ENCODE measurements at regions not wholly inside any gene's neighbourhood (a gene's known extent, or its start where the extent isn't known, plus 50 kb on each side); places are given as distances from the start of the nearest gene placed in this dataset.

DNA sequence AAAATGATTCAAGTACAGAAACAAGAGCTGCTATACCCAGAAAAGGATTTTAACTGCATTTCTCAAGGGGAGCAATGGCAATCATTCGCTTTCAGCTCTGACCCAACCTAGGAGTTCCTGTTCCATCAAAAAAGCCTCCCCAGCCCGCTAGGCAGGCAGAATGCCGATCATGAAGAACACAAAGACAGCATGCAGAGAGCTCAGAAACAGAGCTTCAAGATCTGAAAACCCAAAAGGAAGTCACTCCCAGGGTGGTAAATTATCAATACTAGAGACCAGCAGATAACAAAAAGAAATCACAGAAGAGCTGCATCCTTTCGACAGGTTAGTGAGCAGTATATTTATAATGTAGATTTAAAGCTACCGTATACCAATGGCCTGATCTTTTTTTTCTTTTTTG is 84.8 kb upstream of the CRIM1 start:
- peaks cover 6% of the 10 kb centered on the region for H3K36me3 Mint-ChIP-seq (ENCODE audit: low read depth)
- no peak overlapping the region for H3K4me3 Mint-ChIP-seq
- TF ChIP-seq, protein P1, sequence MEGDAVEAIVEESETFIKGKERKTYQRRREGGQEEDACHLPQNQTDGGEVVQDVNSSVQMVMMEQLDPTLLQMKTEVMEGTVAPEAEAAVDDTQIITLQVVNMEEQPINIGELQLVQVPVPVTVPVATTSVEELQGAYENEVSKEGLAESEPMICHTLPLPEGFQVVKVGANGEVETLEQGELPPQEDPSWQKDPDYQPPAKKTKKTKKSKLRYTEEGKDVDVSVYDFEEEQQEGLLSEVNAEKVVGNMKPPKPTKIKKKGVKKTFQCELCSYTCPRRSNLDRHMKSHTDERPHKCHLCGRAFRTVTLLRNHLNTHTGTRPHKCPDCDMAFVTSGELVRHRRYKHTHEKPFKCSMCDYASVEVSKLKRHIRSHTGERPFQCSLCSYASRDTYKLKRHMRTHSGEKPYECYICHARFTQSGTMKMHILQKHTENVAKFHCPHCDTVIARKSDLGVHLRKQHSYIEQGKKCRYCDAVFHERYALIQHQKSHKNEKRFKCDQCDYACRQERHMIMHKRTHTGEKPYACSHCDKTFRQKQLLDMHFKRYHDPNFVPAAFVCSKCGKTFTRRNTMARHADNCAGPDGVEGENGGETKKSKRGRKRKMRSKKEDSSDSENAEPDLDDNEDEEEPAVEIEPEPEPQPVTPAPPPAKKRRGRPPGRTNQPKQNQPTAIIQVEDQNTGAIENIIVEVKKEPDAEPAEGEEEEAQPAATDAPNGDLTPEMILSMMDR (IDR thresholded peaks at IDR 0.05; ENCODE audit: unreplicated experiment in 3 of 3), result no peak
- peaks cover 12% of the 10 kb centered on the region for H3K9me3 Mint-ChIP-seq
- no peaks in the 10 kb centered on the region for H3K4me1 Mint-ChIP-seq
- no peak overlapping the region for H3K27ac Mint-ChIP-seq
- peaks cover 4% of the 10 kb centered on the region for H3K27me3 Mint-ChIP-seq (ENCODE audit: low read depth)

DNA sequence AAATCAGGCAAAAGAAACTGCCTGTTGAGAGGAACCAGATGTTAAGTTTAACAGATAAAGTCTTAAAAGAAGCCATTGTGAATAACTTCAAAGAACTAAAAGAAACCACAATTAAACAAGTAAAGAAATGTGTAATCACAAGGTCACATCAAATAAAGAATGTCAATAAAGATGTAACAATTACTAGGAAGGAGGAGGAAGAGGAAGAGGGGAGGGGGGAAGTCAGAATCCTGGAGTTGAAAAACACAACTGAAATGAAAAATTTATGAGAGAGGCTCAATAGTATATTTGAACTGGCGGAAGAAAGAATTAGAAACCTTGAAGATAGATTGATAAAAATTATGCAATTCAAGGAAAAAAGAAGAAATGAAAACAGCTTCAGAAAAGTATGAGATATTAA is 88.4 kb upstream of the CRIM1 start:
- Mint-ChIP-seq H3K4me3 (no peak overlapping the region), H3K27me3 (ENCODE audit: low read depth) (peaks cover 4% of the 10 kb centered on the region), H3K4me1 (no peaks in the 10 kb centered on the region), H3K27ac (no peak overlapping the region), H3K9me3 (peaks cover 12% of the 10 kb centered on the region), H3K36me3 (ENCODE audit: low read depth) (peaks cover 6% of the 10 kb centered on the region)
- TF ChIP-seq, protein P1 (IDR thresholded peaks at IDR 0.05; ENCODE audit: unreplicated experiment in 3 of 3), result no peak

DNA sequence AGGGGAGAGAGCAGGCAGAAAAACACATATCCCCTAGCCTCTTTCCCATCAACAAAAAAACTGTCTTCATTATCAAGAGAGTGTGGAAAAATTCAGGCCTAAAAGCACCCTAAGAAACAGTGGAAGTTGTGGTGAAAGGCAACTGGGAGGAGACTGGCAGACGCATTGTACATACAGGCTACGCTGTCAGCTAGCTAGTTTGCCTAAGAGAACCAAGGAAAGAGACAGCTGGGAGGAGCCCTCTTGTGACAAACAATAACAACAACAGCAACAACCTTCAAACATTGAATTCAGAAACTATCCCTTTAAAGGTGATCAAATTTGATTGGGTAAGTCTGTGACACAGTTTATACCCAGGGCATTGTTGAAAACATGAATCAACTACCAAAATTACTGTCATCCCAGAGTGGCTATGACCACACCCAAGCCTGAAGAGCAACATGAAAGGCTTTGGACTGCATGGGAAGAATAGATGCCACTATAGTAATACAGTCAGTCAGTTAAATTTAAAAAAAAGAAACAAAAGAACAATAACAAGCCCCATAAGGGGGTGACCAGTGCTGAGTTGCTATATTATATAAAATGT is 88.9 kb upstream of the CRIM1 start:
- Mint-ChIP-seq H3K4me1 (no peaks in the 10 kb centered on the region), H3K36me3 (ENCODE audit: low read depth) (peaks cover 6% of the 10 kb centered on the region), H3K4me3 (no peak overlapping the region), H3K9me3 (peaks cover 12% of the 10 kb centered on the region), H3K27ac (no peak overlapping the region), H3K27me3 (ENCODE audit: low read depth) (peaks cover 4% of the 10 kb centered on the region)
- TF ChIP-seq, protein P1 (IDR thresholded peaks at IDR 0.05; ENCODE audit: unreplicated experiment in 3 of 3), result no peak

DNA sequence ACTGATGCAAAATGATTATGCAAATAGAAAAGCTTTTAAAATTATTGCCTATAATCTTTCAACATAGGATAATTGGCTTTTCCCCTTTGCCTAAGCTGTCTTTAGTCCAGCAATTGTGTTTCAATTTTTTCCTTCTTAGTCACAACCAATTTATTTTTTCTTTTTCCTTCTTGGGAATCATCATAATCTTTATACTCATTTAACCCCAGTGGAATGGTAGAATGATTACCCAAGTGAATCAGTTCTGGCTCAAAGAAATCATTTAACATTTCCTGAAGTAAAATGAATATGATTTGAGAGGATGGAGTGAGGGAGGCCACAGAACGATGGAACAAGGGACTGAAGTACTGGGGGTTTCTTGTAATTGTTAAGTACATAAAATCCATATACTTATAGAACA is 93.0 kb upstream of the CRIM1 start:
- H3K36me3 Mint-ChIP-seq (ENCODE audit: low read depth), result peaks cover 6% of the 10 kb centered on the region
- TF ChIP-seq, protein P1 (IDR thresholded peaks at IDR 0.05; ENCODE audit: unreplicated experiment in 3 of 3), result no peak
- peaks cover 12% of the 10 kb centered on the region for H3K9me3 Mint-ChIP-seq
- H3K4me3 Mint-ChIP-seq, result no peak overlapping the region
- no peaks in the 10 kb centered on the region for H3K4me1 Mint-ChIP-seq
- no peak overlapping the region for H3K27ac Mint-ChIP-seq
- H3K27me3 Mint-ChIP-seq (ENCODE audit: low read depth), result no peaks in the 10 kb centered on the region

DNA sequence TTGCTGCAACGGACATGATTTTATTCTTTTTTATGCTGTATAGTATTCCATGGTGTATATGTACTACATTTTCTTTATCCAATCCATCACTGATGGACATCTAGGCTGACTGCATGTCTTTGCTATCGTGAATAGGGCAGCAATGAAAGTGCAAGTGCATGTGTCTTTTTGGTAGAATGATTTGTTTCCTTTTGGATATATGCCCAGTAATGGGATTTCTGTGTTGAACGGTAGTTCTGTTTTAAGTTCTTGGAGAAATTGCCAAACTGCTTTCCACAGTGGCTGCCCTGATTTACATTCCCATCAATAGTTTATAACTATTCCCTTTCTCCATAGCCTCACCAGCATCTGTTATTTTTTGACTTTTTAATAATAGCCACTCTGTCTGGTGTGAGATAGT is 99.7 kb upstream of the CRIM1 start:
- Mint-ChIP-seq H3K4me3 (no peak overlapping the region), H3K36me3 (ENCODE audit: low read depth) (no peaks in the 10 kb centered on the region), H3K4me1 (no peaks in the 10 kb centered on the region), H3K27ac (no peak overlapping the region), H3K27me3 (ENCODE audit: low read depth) (peaks cover 5% of the 10 kb centered on the region), H3K9me3 (peaks cover 8% of the 10 kb centered on the region)
- TF ChIP-seq, protein P1 (IDR thresholded peaks at IDR 0.05; ENCODE audit: unreplicated experiment in 3 of 3), result no peak

DNA sequence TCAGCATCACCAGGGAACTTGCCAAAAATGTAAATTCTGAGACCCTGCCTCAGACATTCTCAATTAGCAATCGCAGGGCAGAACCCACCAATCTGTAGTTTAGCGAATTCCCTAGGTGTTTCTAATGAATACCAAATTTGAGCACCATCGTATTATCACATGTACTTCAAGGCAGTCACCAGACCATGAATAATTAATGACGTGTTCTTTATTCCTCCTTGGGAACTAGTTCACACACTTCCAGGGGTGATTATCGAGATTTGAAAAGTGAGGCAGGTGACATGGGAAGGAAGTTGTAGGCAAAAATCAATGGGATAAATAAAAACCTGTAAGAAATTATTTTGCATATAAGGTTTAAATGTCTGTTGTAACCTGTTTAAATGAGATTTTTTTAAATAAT is 102.5 kb upstream of the CRIM1 start:
- H3K27ac Mint-ChIP-seq, result no peak overlapping the region
- TF ChIP-seq, protein P1 (IDR thresholded peaks at IDR 0.05; ENCODE audit: unreplicated experiment in 3 of 3), result no peak
- H3K36me3 Mint-ChIP-seq (ENCODE audit: low read depth), result no peaks in the 10 kb centered on the region
- peaks cover 5% of the 10 kb centered on the region for H3K27me3 Mint-ChIP-seq (ENCODE audit: low read depth)
- no peaks in the 10 kb centered on the region for H3K4me1 Mint-ChIP-seq
- no peak overlapping the region for H3K4me3 Mint-ChIP-seq
- peaks cover 8% of the 10 kb centered on the region for H3K9me3 Mint-ChIP-seq

Data from nephron (organoid).